Brain pericyte (primary cell): ENCODE measurements at regions not wholly inside any gene's neighbourhood (a gene's known extent, or its start where the extent isn't known, plus 50 kb on each side); places are given as distances from the start of the nearest gene placed in this dataset.
"Not testable (repeated sequence)": the region's sequence is repeated elsewhere in the genome, so short reads cannot be mapped to it uniquely, and the experiment has no call there.

Experiments used
- DNase-seq: peaks from one replicate; pipeline ENCODE4 v3.0.0-alpha.2; 2012; ENCODE audit warnings: low read depth, low spot score

- DNase-seq, result no peak
These were observed 67.2 kb downstream of the BUB3 start for GRCh38 chr10:123221418-123221817.

GRCh38 chr10:123222832-123223231, 68.6 kb downstream of the BUB3 start:
- DNase-seq, result no peak

- no peak for DNase-seq
These were observed 73.5 kb downstream of the BUB3 start for GRCh38 chr10:123227706-123228105.

- DNase-seq, result no peak
These were observed 75.9 kb downstream of the BUB3 start for GRCh38 chr10:123229927-123230630.

GRCh38 chr10:123232879-123233278, 78.7 kb downstream of the BUB3 start:
- not testable (repeated sequence) for DNase-seq

GRCh38 chr10:123235014-123235413, 80.8 kb downstream of the BUB3 start:
- not testable (repeated sequence) for DNase-seq

- no peak for DNase-seq
These were observed 81.9 kb downstream of the BUB3 start for GRCh38 chr10:123236126-123236525.

GRCh38 chr10:123240250-123240649, 86.0 kb downstream of the BUB3 start:
- no peak for DNase-seq

- no peak for DNase-seq
These were observed 86.6 kb downstream of the BUB3 start for GRCh38 chr10:123240776-123241175.

GRCh38 chr10:123241391-123242141, 87.4 kb downstream of the BUB3 start:
- no peak for DNase-seq

- no peak for DNase-seq
These were observed 90.5 kb downstream of the BUB3 start for GRCh38 chr10:123244747-123245146.

GRCh38 chr10:123245264-123245663, 91.1 kb downstream of the BUB3 start:
- no peak for DNase-seq

GRCh38 chr10:123249894-123250293, 95.7 kb downstream of the BUB3 start:
- DNase-seq, result no peak

- DNase-seq, result no peak
These were observed 96.4 kb downstream of the BUB3 start for GRCh38 chr10:123250640-123251039.

- DNase-seq, result no peak
These were observed 98.6 kb downstream of the BUB3 start for GRCh38 chr10:123252779-123253178.

GRCh38 chr10:123254343-123254742, 100.1 kb downstream of the BUB3 start:
- DNase-seq, result not testable (repeated sequence)

GRCh38 chr10:123257904-123258456, 103.8 kb downstream of the BUB3 start:
- no peak for DNase-seq

- no peak for DNase-seq
These were observed 104.9 kb downstream of the BUB3 start for GRCh38 chr10:123259081-123259480.

- DNase-seq, result no peak
These were observed 105.6 kb downstream of the BUB3 start for GRCh38 chr10:123259791-123260190.

- no peak for DNase-seq
These were observed 108.3 kb downstream of the BUB3 start for GRCh38 chr10:123262456-123262855.

- no peak for DNase-seq
These were observed 112.8 kb downstream of the BUB3 start for GRCh38 chr10:123266971-123267370.

GRCh38 chr10:123269017-123269552, 114.9 kb downstream of the BUB3 start:
- no peak for DNase-seq

GRCh38 chr10:123269675-123270074, 115.5 kb downstream of the BUB3 start:
- no peak for DNase-seq
